SU-DHL-6 (cell line): ENCODE measurements at regions not wholly inside any gene's neighbourhood (a gene's known extent, or its start where the extent isn't known, plus 50 kb on each side); places are given as distances from the start of the nearest gene placed in this dataset.

Experiments used
- H2AFZ ChIP-seq: fragments of 200-600 bp; sonication (generic); 2 replicates; pipeline ENCODE4 v1.6.1; 2014; ENCODE audit warnings: low read depth, mild to moderate bottlenecking, moderate library complexity, mixed read lengths, antibody characterized with exemption, low read length; ENCODE audit not compliant: severe bottlenecking
- H3F3A ChIP-seq: fragments of 200-600 bp; shearing (Covaris generic); 2 replicates; pipeline ENCODE4 v1.6.0; 2016; ENCODE audit warnings: antibody characterized with exemption, mild to moderate bottlenecking; ENCODE audit not compliant: insufficient read depth
- H3K27ac ChIP-seq: fragments of 200-600 bp; sonication (generic); 2 replicates; pipeline ENCODE4 v1.5.1; 2016; ENCODE audit warnings: low read depth, mild to moderate bottlenecking, low read length, moderate library complexity, mixed read lengths
- H3K27me3 ChIP-seq: fragments of 200-600 bp; sonication (generic), shearing (Covaris generic); 2 replicates; pipeline ENCODE4 v1.6.0; 2014; ENCODE audit warnings: mild to moderate bottlenecking, low read length
- H3K36me3 ChIP-seq: fragments of 200-600 bp; sonication (generic); 2 replicates; pipeline ENCODE4 v1.6.1; 2014; ENCODE audit warnings: mild to moderate bottlenecking, low read length, mixed read lengths
- H3K4me2 ChIP-seq: fragments of 300-600, 200-600 bp; shearing (Covaris generic), sonication (generic); 2 replicates; pipeline ENCODE4 v1.6.0; 2014; ENCODE audit warnings: low read length, low read depth, mild to moderate bottlenecking; ENCODE audit not compliant: poor library complexity, severe bottlenecking
- H3K4me3 ChIP-seq: fragments of 200-600 bp; sonication (generic); 2 replicates; pipeline ENCODE4 v1.5.1; 2014; ENCODE audit warnings: antibody characterized with exemption, low read length, mild to moderate bottlenecking, mixed read lengths; ENCODE audit not compliant: insufficient read depth, poor library complexity, severe bottlenecking
- H3K79me2 ChIP-seq: fragments of 200-600 bp; sonication (generic); 2 replicates; pipeline ENCODE4 v1.6.1; 2014; ENCODE audit warnings: mild to moderate bottlenecking, low read length, moderate library complexity; ENCODE audit not compliant: insufficient read depth
- H3K9ac ChIP-seq: fragments of 200-600 bp; sonication (generic); 2 replicates; pipeline ENCODE4 v1.7.0; 2014; ENCODE audit warnings: mild to moderate bottlenecking, low read length
- H3K9me2 ChIP-seq: fragments of 200-600 bp; sonication (generic); replicated peaks from 2 replicates; pipeline ENCODE4 v1.6.1; 2014; ENCODE audit warnings: low read length; ENCODE audit not compliant: insufficient read depth
- H3K9me3 ChIP-seq: fragments of 200-600 bp; sonication (generic); 2 replicates; pipeline ENCODE4 v1.6.1; 2014; ENCODE audit warnings: low read length, mixed read lengths; ENCODE audit not compliant: insufficient read depth
- H4K20me1 ChIP-seq: fragments of 200-600 bp; sonication (generic); 2 replicates; pipeline ENCODE4 v1.6.1; 2014; ENCODE audit warnings: low read depth, mild to moderate bottlenecking, antibody characterized with exemption, low read length, moderate library complexity, mixed read lengths
- CTCF ChIP-seq: fragments of 200-600 bp; sonication (generic); IDR thresholded peaks from one replicate; pipeline ENCODE4 v1.5.1; 2017; ENCODE audit warnings: antibody characterized with exemption, mild to moderate bottlenecking, low read length, moderate library complexity; ENCODE audit not compliant: insufficient read depth, poor library complexity, severe bottlenecking
- EZH2phosphoT487 ChIP-seq: fragments of 200-600 bp; sonication (generic), shearing (Covaris generic); conservative IDR thresholded peaks from 2 replicates; pipeline ENCODE4 v1.6.1; 2018; ENCODE audit warnings: mild to moderate bottlenecking, antibody characterized with exemption, low read length, moderate library complexity, mixed read lengths

- H3K4me2 ChIP-seq: no peak overlapping the region
- TF ChIP-seq EZH2phosphoT487 (no peak), CTCF (no peak)
Measured at GRCh38 chr2:387980-388421, 100.1 kb upstream of the ALKAL2 start.

GRCh38 chr2:386406-387103 lies 98.7 kb upstream of the ALKAL2 start:
- Histone ChIP-seq H3K9me3 (peaks cover 3% of the 10 kb centered on the region; the same call in 1 of the 2 replicates), H3K9me2 (no peaks in the 10 kb centered on the region), H2AFZ (no peak overlapping the region), H3K9ac (no peak overlapping the region), H3K4me3 (no peak overlapping the region), H4K20me1 (no peaks in the 10 kb centered on the region), H3K27me3 (no peaks in the 10 kb centered on the region), H3K79me2 (no peaks in the 10 kb centered on the region), H3F3A (no peaks in the 10 kb centered on the region), H3K36me3 (no peaks in the 10 kb centered on the region), H3K4me2 (no peak overlapping the region), H3K27ac (no peak overlapping the region)
- TF ChIP-seq CTCF (no peak), EZH2phosphoT487 (no peak)

More at GRCh38 chr2:387980-388421, 100.1 kb upstream of the ALKAL2 start:
- H3K9me3 ChIP-seq: peaks cover 3% of the 10 kb centered on the region; the same call in 1 of the 2 replicates
- no peak overlapping the region for H3K9ac ChIP-seq
- H3K9me2 ChIP-seq: no peaks in the 10 kb centered on the region
- no peak overlapping the region for H3K4me3 ChIP-seq
- no peaks in the 10 kb centered on the region for H3K27me3 ChIP-seq
- H3K27ac ChIP-seq: no peak overlapping the region
- no peaks in the 10 kb centered on the region for H3F3A ChIP-seq
- no peaks in the 10 kb centered on the region for H3K79me2 ChIP-seq
- no peak overlapping the region for H2AFZ ChIP-seq
- no peaks in the 10 kb centered on the region for H4K20me1 ChIP-seq
- H3K36me3 ChIP-seq: no peaks in the 10 kb centered on the region

- Histone ChIP-seq H3K4me3 (no peak overlapping the region), H3K79me2 (no peaks in the 10 kb centered on the region), H4K20me1 (no peaks in the 10 kb centered on the region), H3K27ac (no peak overlapping the region), H3K9me2 (no peaks in the 10 kb centered on the region), H3K36me3 (no peaks in the 10 kb centered on the region), H3K9ac (no peak overlapping the region), H3K27me3 (no peaks in the 10 kb centered on the region), H3F3A (no peaks in the 10 kb centered on the region), H2AFZ (no peak overlapping the region), H3K9me3 (peaks cover 3% of the 10 kb centered on the region; the same call in 1 of the 2 replicates), H3K4me2 (no peak overlapping the region)
- TF ChIP-seq CTCF: no peak
- no peak for TF ChIP-seq EZH2phosphoT487
Measured at GRCh38 chr2:385785-386184, 97.9 kb upstream of the ALKAL2 start.
